Mammary epithelial cell (primary cell): ENCODE measurements at regions not wholly inside any gene's neighbourhood (a gene's known extent, or its start where the extent isn't known, plus 50 kb on each side); places are given as distances from the start of the nearest gene placed in this dataset.

Experiments used
- EZH2 ChIP-seq: IDR thresholded peaks from 2 replicates; pipeline ENCODE4 v1.6.1; 2012; ENCODE audit warnings: low read length, inconsistent platforms, borderline replicate concordance
- TF ChIP-seq, protein P1 (sequence below), 2 donors: IDR thresholded peaks in 1 of 2; conservative IDR thresholded peaks in 1 of 2; 2 replicates each; pipeline ENCODE4 v1.5.1; 2011 to 2012; ENCODE audit warnings: inconsistent platforms in 2 of 2, low read length in 2 of 2, mild to moderate bottlenecking in 2 of 2, control low read depth in 1 of 2, low read depth in 1 of 2; ENCODE audit not compliant: insufficient read depth in 1 of 2; ENCODE audit errors: extremely low read depth in 1 of 2

DNA sequence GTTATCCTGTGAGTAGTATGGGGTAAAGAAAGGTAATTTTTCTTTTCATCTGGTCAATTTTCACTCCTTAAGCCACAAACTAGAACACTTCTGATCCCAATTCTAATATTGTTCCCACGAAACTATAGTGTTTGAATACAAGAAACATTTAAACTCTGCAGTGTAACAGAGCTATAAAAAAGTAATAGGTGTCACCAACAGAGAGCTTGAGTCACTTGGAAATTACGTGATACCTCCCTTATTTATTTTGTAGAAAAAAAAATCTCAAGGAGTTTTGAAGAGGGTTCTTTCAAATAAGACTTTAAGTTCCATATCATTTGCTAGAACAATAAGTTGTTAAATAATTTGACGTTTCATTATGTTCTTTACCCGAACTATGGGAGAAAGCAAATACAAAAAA is 959.4 kb downstream of the JRKL start:
- TF ChIP-seq, protein P1, sequence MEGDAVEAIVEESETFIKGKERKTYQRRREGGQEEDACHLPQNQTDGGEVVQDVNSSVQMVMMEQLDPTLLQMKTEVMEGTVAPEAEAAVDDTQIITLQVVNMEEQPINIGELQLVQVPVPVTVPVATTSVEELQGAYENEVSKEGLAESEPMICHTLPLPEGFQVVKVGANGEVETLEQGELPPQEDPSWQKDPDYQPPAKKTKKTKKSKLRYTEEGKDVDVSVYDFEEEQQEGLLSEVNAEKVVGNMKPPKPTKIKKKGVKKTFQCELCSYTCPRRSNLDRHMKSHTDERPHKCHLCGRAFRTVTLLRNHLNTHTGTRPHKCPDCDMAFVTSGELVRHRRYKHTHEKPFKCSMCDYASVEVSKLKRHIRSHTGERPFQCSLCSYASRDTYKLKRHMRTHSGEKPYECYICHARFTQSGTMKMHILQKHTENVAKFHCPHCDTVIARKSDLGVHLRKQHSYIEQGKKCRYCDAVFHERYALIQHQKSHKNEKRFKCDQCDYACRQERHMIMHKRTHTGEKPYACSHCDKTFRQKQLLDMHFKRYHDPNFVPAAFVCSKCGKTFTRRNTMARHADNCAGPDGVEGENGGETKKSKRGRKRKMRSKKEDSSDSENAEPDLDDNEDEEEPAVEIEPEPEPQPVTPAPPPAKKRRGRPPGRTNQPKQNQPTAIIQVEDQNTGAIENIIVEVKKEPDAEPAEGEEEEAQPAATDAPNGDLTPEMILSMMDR (conservative IDR thresholded peaks at IDR 0.05 in 1 of 2, IDR thresholded peaks at IDR 0.05 in 1 of 2; ENCODE audit: extremely low read depth in 1 of 2, insufficient read depth in 1 of 2, low read depth in 1 of 2, low read length in 2 of 2), result no peak
- no peak for TF ChIP-seq EZH2
